GM10266 (cell line): ENCODE measurements at regions not wholly inside any gene's neighbourhood (a gene's known extent, or its start where the extent isn't known, plus 50 kb on each side); places are given as distances from the start of the nearest gene placed in this dataset.
"Not testable (repeated sequence)": the region's sequence is repeated elsewhere in the genome, so short reads cannot be mapped to it uniquely, and the experiment has no call there.

Experiments used
- DNase-seq: peaks from one replicate; pipeline ENCODE4 v3.0.0; 2012; ENCODE audit errors: extremely low spot score
- TF ChIP-seq, protein P1 (sequence below): IDR thresholded peaks from 2 replicates; pipeline ENCODE4 v1.5.1; 2012; ENCODE audit warnings: mild to moderate bottlenecking, low read depth; ENCODE audit not compliant: control insufficient read depth, insufficient read depth; ENCODE audit errors: missing control alignments

DNA sequence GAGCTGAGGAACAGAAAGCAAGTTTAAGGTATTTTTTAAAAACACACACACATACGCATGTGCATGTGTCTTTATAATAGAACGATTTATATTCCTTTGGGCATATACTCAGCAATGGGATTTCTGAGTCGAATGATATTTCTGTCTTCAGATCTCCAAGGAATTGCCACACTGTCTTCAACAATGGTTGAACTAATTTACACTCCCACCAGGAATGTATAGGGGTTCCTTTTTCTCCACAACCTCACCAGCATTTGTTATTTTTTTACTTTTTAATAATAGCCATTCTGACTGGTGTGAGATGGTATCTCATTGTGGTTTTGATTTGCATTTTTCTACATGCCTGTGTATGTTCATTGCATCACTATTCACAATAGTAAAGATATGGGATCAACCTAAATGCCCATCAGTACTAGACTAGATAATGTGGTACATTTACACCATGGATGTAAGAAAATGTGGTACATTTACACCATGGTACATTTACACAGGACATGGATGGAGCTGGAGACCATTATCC is 60.3 kb upstream of the MAP3K1 start:
- no peak for DNase-seq
- TF ChIP-seq, protein P1, sequence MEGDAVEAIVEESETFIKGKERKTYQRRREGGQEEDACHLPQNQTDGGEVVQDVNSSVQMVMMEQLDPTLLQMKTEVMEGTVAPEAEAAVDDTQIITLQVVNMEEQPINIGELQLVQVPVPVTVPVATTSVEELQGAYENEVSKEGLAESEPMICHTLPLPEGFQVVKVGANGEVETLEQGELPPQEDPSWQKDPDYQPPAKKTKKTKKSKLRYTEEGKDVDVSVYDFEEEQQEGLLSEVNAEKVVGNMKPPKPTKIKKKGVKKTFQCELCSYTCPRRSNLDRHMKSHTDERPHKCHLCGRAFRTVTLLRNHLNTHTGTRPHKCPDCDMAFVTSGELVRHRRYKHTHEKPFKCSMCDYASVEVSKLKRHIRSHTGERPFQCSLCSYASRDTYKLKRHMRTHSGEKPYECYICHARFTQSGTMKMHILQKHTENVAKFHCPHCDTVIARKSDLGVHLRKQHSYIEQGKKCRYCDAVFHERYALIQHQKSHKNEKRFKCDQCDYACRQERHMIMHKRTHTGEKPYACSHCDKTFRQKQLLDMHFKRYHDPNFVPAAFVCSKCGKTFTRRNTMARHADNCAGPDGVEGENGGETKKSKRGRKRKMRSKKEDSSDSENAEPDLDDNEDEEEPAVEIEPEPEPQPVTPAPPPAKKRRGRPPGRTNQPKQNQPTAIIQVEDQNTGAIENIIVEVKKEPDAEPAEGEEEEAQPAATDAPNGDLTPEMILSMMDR: no peak

DNA sequence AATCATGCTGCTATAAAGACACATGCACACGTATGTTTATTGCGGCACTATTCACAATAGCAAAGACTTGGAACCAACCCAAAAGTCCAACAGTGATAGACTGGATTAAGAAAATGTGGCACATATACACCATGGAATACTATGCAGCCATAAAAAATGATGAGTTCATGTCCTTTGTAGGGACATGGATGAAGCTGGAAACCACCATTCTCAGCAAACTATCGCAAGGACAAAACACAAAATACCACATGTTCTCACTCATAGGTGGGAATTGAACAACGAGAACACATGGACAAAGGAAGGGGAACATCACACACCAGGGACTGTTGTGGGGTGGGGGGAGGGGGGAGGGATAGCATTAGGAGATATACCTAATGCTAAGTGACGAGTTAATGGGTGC is 61.8 kb upstream of the MAP3K1 start:
- DNase-seq: not testable (repeated sequence)

GRCh38 chr5:56751572-56752313 is 63.6 kb upstream of the MAP3K1 start:
- DNase-seq: no peak
- TF ChIP-seq, protein P1: no peak

GRCh38 chr5:56749842-56750241 is 65.5 kb upstream of the MAP3K1 start:
- TF ChIP-seq, protein P1: no peak
- no peak for DNase-seq

DNA sequence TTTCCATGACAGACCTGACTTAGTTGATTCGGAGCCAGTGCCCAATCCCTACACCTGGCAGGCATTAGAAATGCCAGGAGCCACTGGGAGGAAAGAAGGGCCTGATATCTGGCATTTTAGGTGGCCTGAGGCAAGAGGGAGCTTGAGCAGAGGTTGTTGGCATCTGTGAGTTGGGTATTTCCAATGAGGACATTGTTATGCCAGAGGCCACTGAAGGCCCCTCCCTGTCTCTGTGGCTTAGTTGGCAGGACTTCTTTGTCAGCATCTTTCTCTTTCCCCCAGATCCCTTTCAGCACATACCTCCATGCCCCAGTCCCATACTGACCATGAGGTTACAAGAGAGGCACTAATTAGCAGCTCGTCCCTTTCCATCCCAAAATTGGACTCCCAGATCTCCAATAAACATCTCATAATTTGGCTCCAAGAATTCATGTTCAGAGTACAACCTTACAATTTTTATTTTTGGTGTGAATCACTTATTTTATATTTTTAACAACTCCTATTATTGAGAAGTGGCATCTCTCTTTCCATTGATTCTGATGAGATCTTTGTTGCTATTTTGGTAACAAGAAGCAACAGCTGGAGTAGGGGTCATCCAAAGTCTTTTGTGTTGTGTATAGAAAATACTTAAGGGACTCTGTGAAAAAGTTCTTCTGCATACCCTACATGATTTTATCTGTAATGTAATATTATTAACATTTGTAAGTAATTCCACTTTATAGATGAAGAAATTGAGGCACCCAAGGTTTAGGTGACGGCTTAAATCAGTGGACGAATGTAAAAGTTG is 68.6 kb upstream of the MAP3K1 start:
- DNase-seq: no peak
- TF ChIP-seq, protein P1: no peak

DNA sequence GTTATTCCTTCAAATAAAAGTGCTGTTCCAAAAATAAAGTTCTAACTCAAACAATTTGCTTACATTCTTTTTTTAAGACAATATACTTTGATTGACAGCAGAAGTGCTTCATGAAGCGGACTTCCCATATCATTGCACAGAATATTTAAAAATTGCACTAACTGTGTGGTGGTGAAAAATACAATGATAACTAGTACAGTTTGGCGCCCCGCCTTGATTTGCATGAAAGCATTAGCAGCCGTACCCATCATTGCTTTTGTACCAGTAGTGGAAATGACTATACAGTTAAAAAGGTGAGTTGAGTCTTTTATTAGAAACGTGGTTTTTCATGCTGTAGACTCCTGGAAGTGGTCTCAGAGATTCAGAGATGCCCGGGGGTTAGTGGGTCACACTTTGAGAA is 69.5 kb upstream of the MAP3K1 start:
- TF ChIP-seq, protein P1: no peak
- DNase-seq: no peak

- TF ChIP-seq, protein P1: no peak
- DNase-seq: no peak
These were observed 74.5 kb upstream of the MAP3K1 start for GRCh38 chr5:56740868-56741267.

GRCh38 chr5:56739990-56740389 is 75.4 kb upstream of the MAP3K1 start:
- TF ChIP-seq, protein P1: no peak
- DNase-seq: no peak
